H1 (cell line): ENCODE measurements at regions not wholly inside any gene's neighbourhood (a gene's known extent, or its start where the extent isn't known, plus 50 kb on each side); places are given as distances from the start of the nearest gene placed in this dataset.

Experiments
- CTCF ChIA-PET: fragments of 300-600 bp; sonication (Branson Sonifier 250); formaldehyde crosslinking; loops from one replicate; lab custom pipeline; 2021; ENCODE audit not compliant: partially characterized antibody; lab: Charles Lee
- POLR2A ChIA-PET: fragments of 300-600 bp; sonication (Branson Sonifier 250); formaldehyde crosslinking; loops from one replicate; lab custom pipeline; 2021; ENCODE audit warnings: inconsistent platforms; ENCODE audit not compliant: partially characterized antibody; lab: Charles Lee
- DNase-seq, 2 experiments: peaks; one replicate each; pipeline versions ENCODE4 v3.0.0 to v3.0.0-alpha.2; 2010 to 2022; ENCODE audit warnings: low spot score in 2 of 2, low read depth in 1 of 2, mixed read lengths in 1 of 2
- FAIRE-seq: peaks from 2 replicates; lab custom pipeline; 2011; peaks lifted over from hg19 to GRCh38; lab: Jason Lieb, UNC
- H2AFZ ChIP-seq: 2 replicates; pipeline ENCODE4 v1.8.1; 2012; ENCODE audit warnings: low read length, inconsistent platforms
- H2AK5ac ChIP-seq: 2 replicates; pipeline ENCODE4 v1.6.1; 2013; ENCODE audit warnings: low read depth, low read length
- H2BK120ac ChIP-seq: replicated peaks from 2 replicates; pipeline ENCODE3; 2013; ENCODE audit warnings: low read depth, low read length, inconsistent platforms
- H2BK12ac ChIP-seq: 2 replicates; pipeline ENCODE4 v1.6.1; 2013; ENCODE audit warnings: low read depth, low read length
- H2BK15ac ChIP-seq: 2 replicates; pipeline ENCODE4 v1.6.1; 2013; ENCODE audit warnings: low read length
- H2BK20ac ChIP-seq: 2 replicates; pipeline ENCODE4 v1.6.1; 2013; ENCODE audit warnings: low read length
- H2BK5ac ChIP-seq: 2 replicates; pipeline ENCODE4 v1.6.1; 2013; ENCODE audit warnings: low read depth, low read length
- H3K14ac ChIP-seq: 2 replicates; pipeline ENCODE4 v1.6.1; 2013; ENCODE audit warnings: inconsistent platforms; ENCODE audit not compliant: insufficient read length
- H3K18ac ChIP-seq: 2 replicates; pipeline ENCODE4 v1.6.1; 2013; ENCODE audit warnings: low read length; ENCODE audit errors: extremely low read depth
- H3K23ac ChIP-seq: 2 replicates; pipeline ENCODE4 v1.6.1; 2013; ENCODE audit warnings: inconsistent platforms; ENCODE audit not compliant: insufficient read length
- H3K23me2 ChIP-seq: 2 replicates; pipeline ENCODE4 v1.6.1; 2013; ENCODE audit warnings: low read depth, low read length
- H3K27ac ChIP-seq: 2 replicates; pipeline ENCODE4 v1.6.1; 2011; ENCODE audit warnings: low read depth, low read length, inconsistent platforms
- H3K27me3 ChIP-seq, 4 experiments: replicated peaks in 1 of 4; 1 replicate in 1 of 4; 2 replicates in 3 of 4; pipeline versions ENCODE4 v1.6.1 to v1.8.1; 2011 to 2013; ENCODE audit warnings: low read length in 3 of 4, mild to moderate bottlenecking in 3 of 4, inconsistent platforms in 2 of 4, mixed read lengths in 2 of 4, moderate library complexity in 1 of 4; ENCODE audit not compliant: control insufficient read depth in 3 of 4, insufficient read depth in 3 of 4; ENCODE audit errors: extremely low read depth in 1 of 4
- H3K36me3 ChIP-seq, 4 experiments: 2 replicates each; pipeline versions ENCODE4 v1.6.1 to v1.8.1; 2011 to 2013; ENCODE audit warnings: mild to moderate bottlenecking in 4 of 4, low read length in 3 of 4, moderate library complexity in 2 of 4, control low read depth in 1 of 4, inconsistent platforms in 1 of 4; ENCODE audit not compliant: insufficient read depth in 4 of 4, control insufficient read depth in 2 of 4
- H3K4ac ChIP-seq: replicated peaks from 2 replicates; pipeline ENCODE3; 2013; ENCODE audit warnings: low read length, low read depth, mixed read lengths, inconsistent platforms; ENCODE audit not compliant: insufficient read length
- H3K4me1 ChIP-seq, 4 experiments: replicated peaks in 1 of 4; 1 replicate in 1 of 4; 2 replicates in 3 of 4; pipeline versions ENCODE4 v1.6.1 to v1.8.1; 2011 to 2013; ENCODE audit warnings: low read length in 3 of 4, inconsistent platforms in 2 of 4, mixed read lengths in 1 of 4; ENCODE audit not compliant: insufficient read depth in 4 of 4, control insufficient read depth in 3 of 4
- H3K4me2 ChIP-seq, 2 experiments: 2 replicates each; pipeline versions ENCODE4 v1.6.1 to v1.8.1; 2011 to 2013; ENCODE audit warnings: low read depth in 2 of 2, low read length in 2 of 2, control low read depth in 1 of 2, inconsistent platforms in 1 of 2, mild to moderate bottlenecking in 1 of 2; ENCODE audit not compliant: insufficient read depth in 1 of 2
- H3K4me3 ChIP-seq, 4 experiments: fragments of 200-600, 300-600 bp in 1 of 4; sonication (generic), shearing (Covaris generic), sonication (Bioruptor Twin) in 1 of 4; 2 replicates each; pipeline versions ENCODE4 v1.5.1 to v1.8.1; 2011 to 2016; ENCODE audit warnings: low read length in 4 of 4, low read depth in 3 of 4, control low read depth in 2 of 4, inconsistent platforms in 2 of 4, mild to moderate bottlenecking in 2 of 4, mixed read lengths in 1 of 4, moderate library complexity in 1 of 4; ENCODE audit not compliant: insufficient read depth in 2 of 4; ENCODE audit errors: extremely low read depth in 1 of 4
- H3K56ac ChIP-seq: replicated peaks from 2 replicates; pipeline ENCODE3; 2013; ENCODE audit warnings: low read depth, mild to moderate bottlenecking, mixed read lengths, low read length, inconsistent platforms; ENCODE audit not compliant: insufficient read length
- H3K79me1 ChIP-seq: 2 replicates; pipeline ENCODE4 v1.6.1; 2013; ENCODE audit warnings: low read depth, low read length, control low read depth
- H3K79me2 ChIP-seq, 2 experiments: 2 replicates each; pipeline versions ENCODE4 v1.6.1 to v1.8.1; 2012 to 2013; ENCODE audit warnings: low read length in 2 of 2, mild to moderate bottlenecking in 2 of 2, inconsistent platforms in 1 of 2; ENCODE audit not compliant: insufficient read depth in 2 of 2, control insufficient read depth in 1 of 2
- H3K9ac ChIP-seq, 4 experiments: replicated peaks in 1 of 4; 1 replicate in 1 of 4; 2 replicates in 3 of 4; pipeline versions ENCODE4 v1.6.1 to v1.8.1; 2011 to 2013; ENCODE audit warnings: low read depth in 3 of 4, low read length in 3 of 4, control low read depth in 2 of 4, mild to moderate bottlenecking in 2 of 4, moderate library complexity in 2 of 4, inconsistent platforms in 1 of 4; ENCODE audit errors: extremely low read depth in 1 of 4
- H3K9me3 ChIP-seq, 2 experiments: 2 replicates each; pipeline versions ENCODE4 v1.6.1 to v1.8.1; 2012 to 2013; ENCODE audit warnings: mild to moderate bottlenecking in 2 of 2, moderate library complexity in 2 of 2, control low read depth in 1 of 2, inconsistent platforms in 1 of 2, low read depth in 1 of 2, low read length in 1 of 2, mixed read lengths in 1 of 2; ENCODE audit not compliant: insufficient read depth in 2 of 2
- H4K20me1 ChIP-seq, 2 experiments: replicated peaks in 1 of 2; 2 replicates each; pipeline versions ENCODE3 to v1.8.1; 2011 to 2013; ENCODE audit warnings: inconsistent platforms in 2 of 2, low read length in 2 of 2, mild to moderate bottlenecking in 1 of 2; ENCODE audit not compliant: insufficient read depth in 2 of 2, control insufficient read depth in 1 of 2
- H4K5ac ChIP-seq: 2 replicates; pipeline ENCODE4 v1.6.1; 2013; ENCODE audit warnings: low read length, low read depth, mixed read lengths, inconsistent platforms; ENCODE audit not compliant: insufficient read length
- H4K8ac ChIP-seq: 2 replicates; pipeline ENCODE4 v1.8.0; 2013; ENCODE audit warnings: mild to moderate bottlenecking, moderate library complexity, low read length, inconsistent platforms; ENCODE audit not compliant: insufficient read depth; ENCODE audit errors: extremely low read depth
- H4K91ac ChIP-seq: replicated peaks from 2 replicates; pipeline ENCODE3; 2013; ENCODE audit warnings: low read length, mixed read lengths, inconsistent platforms; ENCODE audit not compliant: insufficient read length
- BACH1 ChIP-seq: IDR thresholded peaks from 2 replicates; pipeline ENCODE4 v1.6.1; 2012; ENCODE audit warnings: low read length, improper control_type of control experiment
- CHD2 ChIP-seq: IDR thresholded peaks from 2 replicates; pipeline ENCODE4 v1.6.1; 2012; ENCODE audit warnings: low read length, improper control_type of control experiment
- FOSL1 ChIP-seq: IDR thresholded peaks from 2 replicates; pipeline ENCODE4 v1.6.1; 2011; ENCODE audit warnings: mild to moderate bottlenecking, low read depth, low read length, moderate library complexity; ENCODE audit not compliant: insufficient read depth
- HDAC2 ChIP-seq, 2 experiments: fragments of 300-600 bp in 1 of 2; sonication (generic) in 1 of 2; IDR thresholded peaks; 2 replicates each; pipeline ENCODE4 v1.6.1; 2011 to 2012; ENCODE audit warnings: low read depth in 2 of 2, low read length in 2 of 2, mild to moderate bottlenecking in 2 of 2, moderate library complexity in 2 of 2, borderline replicate concordance in 1 of 2, inconsistent platforms in 1 of 2
- KDM4A ChIP-seq: IDR thresholded peaks from one replicate; pipeline ENCODE4 v1.7.1; 2012; ENCODE audit warnings: low read depth, mild to moderate bottlenecking, moderate library complexity, low read length, inconsistent platforms; ENCODE audit not compliant: severe bottlenecking
- NANOG ChIP-seq: IDR thresholded peaks from 2 replicates; pipeline ENCODE4 v1.6.1; 2011; ENCODE audit warnings: low read length, low read depth, mild to moderate bottlenecking, inconsistent platforms; ENCODE audit not compliant: insufficient read depth, poor library complexity, severe bottlenecking
- POLR2A ChIP-seq, 2 experiments: IDR thresholded peaks; 1 replicate in 1 of 2; 2 replicates in 1 of 2; pipeline ENCODE4 v1.6.1; 2011; ENCODE audit warnings: low read depth in 2 of 2, low read length in 2 of 2, mild to moderate bottlenecking in 2 of 2; ENCODE audit errors: control extremely low read depth in 1 of 2
- RFX5 ChIP-seq: IDR thresholded peaks from 2 replicates; pipeline ENCODE4 v1.6.1; 2011; ENCODE audit warnings: low read depth, low read length, improper control_type of control experiment, borderline replicate concordance
- RXRA ChIP-seq: IDR thresholded peaks from 2 replicates; pipeline ENCODE4 v1.6.1; 2011; ENCODE audit warnings: low read depth, mild to moderate bottlenecking, low read length, moderate library complexity; ENCODE audit not compliant: insufficient read depth
- SP1 ChIP-seq: IDR thresholded peaks from 2 replicates; pipeline ENCODE4 v1.6.1; 2011; ENCODE audit warnings: low read depth, low read length
- SP4 ChIP-seq: IDR thresholded peaks from 2 replicates; pipeline ENCODE4 v1.6.1; 2012; ENCODE audit warnings: low read length, inconsistent platforms
- TBP ChIP-seq: IDR thresholded peaks from 2 replicates; pipeline ENCODE4 v1.6.1; 2011; ENCODE audit warnings: low read depth, low read length, improper control_type of control experiment
- USF2 ChIP-seq: IDR thresholded peaks from 2 replicates; pipeline ENCODE4 v1.6.1; 2011; ENCODE audit warnings: low read length, improper control_type of control experiment
- WGBS, 2 experiments: shearing (Covaris generic) in 1 of 2; methylation state at CpG; one replicate each; pipeline versions ENCODE4 v1.1.6 to v1.1.7; 2013 to 2015; ENCODE audit warnings: low lambda C conversion rate in 2 of 2, mixed read lengths in 2 of 2, inconsistent platforms in 1 of 2, low coverage in 1 of 2, missing lambda C conversion rate in 1 of 2; ENCODE audit not compliant: insufficient replicate concordance in 2 of 2, insufficient coverage in 1 of 2, insufficient read length in 1 of 2; ENCODE audit errors: extremely low coverage in 1 of 2, missing lambda C conversion rate in 1 of 2; 5-methylcytosine and 5-hydroxymethylcytosine counted together

GRCh38 chr20:21033817-21034216 lies 72.3 kb downstream of the LINC00237 start:
- DNase-seq: no peak
- no peak overlapping the region for H3K27ac ChIP-seq
- H3K36me3 ChIP-seq: no peaks in the 10 kb centered on the region
- ChIA-PET CTCF (interaction anchor here (1.1 to 11.5 kb wide), 6 partner anchors 11 to 196 kb away, joined by 3 to 95 read pairs (median 4); no protein-coding TSS in a partner anchor), POLR2A (no interaction called here)
- H2BK5ac ChIP-seq: no peak overlapping the region
- no peaks in the 10 kb centered on the region for H3K79me2 ChIP-seq
- TF ChIP-seq USF2 (no peak), FOSL1 (no peak), SP1 (no peak), RFX5 (no peak), KDM4A (no peak), SP4 (no peak), CHD2 (no peak), HDAC2 (IDR thresholded peaks at IDR 0.05; ENCODE audit: borderline replicate concordance in 1 of 2, low read depth in 2 of 2, low read length in 2 of 2) (no peak), BACH1 (no peak), POLR2A (IDR thresholded peaks at IDR 0.05; ENCODE audit: control extremely low read depth in 1 of 2, low read depth in 2 of 2, low read length in 2 of 2) (no peak), RXRA (no peak), TBP (no peak), NANOG (no peak)
- H2BK15ac ChIP-seq: no peak overlapping the region
- no peak overlapping the region for H3K9ac ChIP-seq
- H4K20me1 ChIP-seq: no peaks in the 10 kb centered on the region
- H3K4me3 ChIP-seq: no peak overlapping the region
- peaks cover 0 to 2% (median 0%) of the 10 kb centered on the region in 4 experiments; a peak in 1 of 7 replicates for H3K4me1 ChIP-seq
- FAIRE-seq: no peak
- peak overlapping the region; percentile 79 for H3K56ac ChIP-seq
- no peak overlapping the region for H2BK20ac ChIP-seq
- no peaks in the 10 kb centered on the region for H3K9me3 ChIP-seq
- WGBS, 2 experiments: 89% methylated on average over 9 of the region's 9 CpGs; no CpG with 5 or more reads in 1 of the 2 experiments
- H3K79me1 ChIP-seq: no peaks in the 10 kb centered on the region
- H3K4me2 ChIP-seq: no peak overlapping the region
- H4K8ac ChIP-seq: no peak overlapping the region
- H4K5ac ChIP-seq: no peak overlapping the region
- H3K23ac ChIP-seq: no peak overlapping the region
- H3K23me2 ChIP-seq: peaks cover 2% of the 10 kb centered on the region; the same call in 1 of the 2 replicates
- no peak overlapping the region for H2BK12ac ChIP-seq
- no peak overlapping the region for H3K4ac ChIP-seq
- H2AK5ac ChIP-seq: no peak overlapping the region
- H3K27me3 ChIP-seq: no peaks in the 10 kb centered on the region
- no peak overlapping the region for H2AFZ ChIP-seq
- H2BK120ac ChIP-seq: no peak overlapping the region
- H4K91ac ChIP-seq: no peak overlapping the region
- H3K14ac ChIP-seq: no peak overlapping the region
- H3K18ac ChIP-seq: no peak overlapping the region
